Limb (tissue), 2 donors: ENCODE measurements at regions not wholly inside any gene's neighbourhood (a gene's known extent, or its start where the extent isn't known, plus 50 kb on each side); places are given as distances from the start of the nearest gene placed in this dataset.
"Not testable (repeated sequence)": the region's sequence is repeated elsewhere in the genome, so short reads cannot be mapped to it uniquely, and the experiment has no call there.

ENCODE experiments used
- DNase-seq, 2 donors: peaks; one replicate each; pipeline ENCODE4 v3.0.0-alpha.2; 2016; ENCODE audit errors: extremely low spot score in 2 of 2

DNA sequence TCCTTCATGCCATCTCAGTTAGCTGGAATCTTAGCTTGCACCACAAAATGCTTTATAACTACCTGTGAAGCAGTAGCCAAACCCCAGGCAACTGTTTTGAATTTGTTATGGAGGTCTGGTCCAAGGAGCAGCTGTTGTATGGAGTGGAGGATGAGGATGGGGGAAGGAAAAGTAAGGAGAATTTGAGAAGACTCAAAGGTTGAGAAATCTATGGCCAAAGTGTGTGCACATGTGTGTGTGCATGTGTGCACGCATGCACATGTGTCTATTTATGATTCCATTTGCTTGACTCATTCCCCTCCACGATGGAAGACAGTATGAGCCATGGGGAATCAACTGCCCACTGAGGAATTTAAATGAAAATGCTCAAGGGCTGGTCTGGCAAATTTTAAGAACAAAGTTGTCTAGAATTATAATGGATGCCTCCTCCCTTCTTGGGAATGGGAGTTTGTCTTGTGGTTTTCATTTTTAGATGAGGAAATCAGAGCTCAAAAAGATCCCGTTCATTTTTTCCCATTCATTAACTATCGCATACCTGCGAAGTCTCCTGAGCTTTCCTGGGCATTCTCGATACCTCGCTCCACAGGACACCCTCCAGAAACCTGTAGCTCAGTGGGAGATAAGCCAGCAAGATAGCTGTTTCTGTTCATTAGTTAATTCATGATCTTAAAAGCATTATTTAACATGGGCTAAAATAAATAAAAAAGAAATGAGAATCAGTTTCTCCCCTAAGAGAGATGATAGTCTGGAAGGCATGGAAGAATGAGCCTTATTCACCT, 152.3 kb upstream of the NEDD9 start:
- no peak for DNase-seq

DNA sequence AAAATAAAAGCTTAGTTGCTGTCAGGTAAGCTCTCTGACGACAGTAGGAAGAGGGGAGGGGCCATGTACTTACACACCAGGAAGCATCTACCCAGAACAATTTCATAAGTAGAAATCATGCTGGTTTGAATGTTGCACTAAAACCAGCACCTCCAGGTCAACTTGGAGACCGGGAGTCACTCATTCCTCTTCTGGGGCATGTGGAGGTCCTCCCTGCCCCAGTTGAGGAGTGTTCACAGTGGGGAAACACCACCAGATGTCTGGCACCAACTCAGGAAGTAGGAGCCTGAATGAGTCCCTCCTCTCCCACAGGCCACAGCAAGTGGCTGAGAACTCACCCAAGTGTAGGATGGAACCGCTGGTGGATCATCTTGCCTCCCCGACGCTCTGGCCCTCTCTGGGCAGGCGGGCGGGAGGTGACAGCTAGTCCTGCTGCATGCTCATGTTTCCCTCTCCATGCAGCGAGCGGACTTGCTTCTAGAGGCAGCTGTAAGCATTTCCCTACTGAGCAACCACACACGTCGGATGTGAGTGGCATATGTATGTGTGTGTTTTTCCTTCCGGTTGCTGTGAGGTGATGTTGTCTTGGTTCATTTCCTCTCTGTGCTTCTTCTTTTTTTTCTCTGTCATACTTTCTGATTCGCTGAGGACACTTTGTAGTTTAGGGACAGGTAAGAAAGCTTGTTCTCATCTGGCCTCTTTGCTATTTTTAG, 149.5 kb upstream of the NEDD9 start:
- DNase-seq: no peak

- no peak for DNase-seq
Measured at GRCh38 chr6:11380969-11381744, 148.7 kb upstream of the NEDD9 start.

DNA sequence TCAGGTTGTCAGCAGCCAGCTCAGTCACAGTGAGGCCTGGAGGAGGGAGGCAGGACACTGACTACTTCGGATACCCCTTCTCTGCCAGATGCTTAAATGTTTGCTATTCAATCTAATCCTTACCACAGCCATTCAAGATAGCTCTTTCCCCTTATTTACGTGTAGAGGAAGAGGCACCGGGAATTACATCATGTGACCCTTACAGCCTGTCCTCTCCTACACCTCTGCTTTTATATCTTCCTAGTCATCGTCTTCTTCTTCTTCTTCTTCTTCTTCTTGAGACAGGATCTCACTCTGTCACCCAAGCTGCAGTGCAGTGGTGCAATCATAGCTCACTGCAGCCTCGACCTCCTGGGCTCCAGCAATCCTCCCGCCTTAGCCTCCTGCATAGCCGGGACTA, 148.1 kb upstream of the NEDD9 start:
- no peak for DNase-seq

DNA sequence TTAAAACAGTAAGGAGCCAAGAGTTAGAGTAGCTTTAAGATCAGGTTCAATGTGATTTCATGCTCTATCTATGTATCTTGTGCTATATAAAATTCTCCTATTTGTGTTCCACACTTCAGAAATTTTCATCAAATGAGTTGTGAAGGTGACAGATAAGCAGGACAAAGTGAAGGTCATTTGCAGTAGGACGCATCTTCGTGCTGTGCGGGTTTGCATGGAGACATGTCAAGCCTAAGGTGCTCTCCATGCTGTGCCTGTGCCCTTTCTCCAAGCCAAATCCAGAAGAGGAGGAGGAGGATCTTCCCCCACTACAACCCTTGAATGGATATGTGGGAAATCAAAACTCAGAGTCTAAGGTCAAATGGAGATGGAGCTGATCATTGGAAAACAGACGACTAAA, 147.3 kb upstream of the NEDD9 start:
- no peak for DNase-seq

- DNase-seq: no peak
Measured at GRCh38 chr6:11378639-11379038, 146.2 kb upstream of the NEDD9 start.

DNA sequence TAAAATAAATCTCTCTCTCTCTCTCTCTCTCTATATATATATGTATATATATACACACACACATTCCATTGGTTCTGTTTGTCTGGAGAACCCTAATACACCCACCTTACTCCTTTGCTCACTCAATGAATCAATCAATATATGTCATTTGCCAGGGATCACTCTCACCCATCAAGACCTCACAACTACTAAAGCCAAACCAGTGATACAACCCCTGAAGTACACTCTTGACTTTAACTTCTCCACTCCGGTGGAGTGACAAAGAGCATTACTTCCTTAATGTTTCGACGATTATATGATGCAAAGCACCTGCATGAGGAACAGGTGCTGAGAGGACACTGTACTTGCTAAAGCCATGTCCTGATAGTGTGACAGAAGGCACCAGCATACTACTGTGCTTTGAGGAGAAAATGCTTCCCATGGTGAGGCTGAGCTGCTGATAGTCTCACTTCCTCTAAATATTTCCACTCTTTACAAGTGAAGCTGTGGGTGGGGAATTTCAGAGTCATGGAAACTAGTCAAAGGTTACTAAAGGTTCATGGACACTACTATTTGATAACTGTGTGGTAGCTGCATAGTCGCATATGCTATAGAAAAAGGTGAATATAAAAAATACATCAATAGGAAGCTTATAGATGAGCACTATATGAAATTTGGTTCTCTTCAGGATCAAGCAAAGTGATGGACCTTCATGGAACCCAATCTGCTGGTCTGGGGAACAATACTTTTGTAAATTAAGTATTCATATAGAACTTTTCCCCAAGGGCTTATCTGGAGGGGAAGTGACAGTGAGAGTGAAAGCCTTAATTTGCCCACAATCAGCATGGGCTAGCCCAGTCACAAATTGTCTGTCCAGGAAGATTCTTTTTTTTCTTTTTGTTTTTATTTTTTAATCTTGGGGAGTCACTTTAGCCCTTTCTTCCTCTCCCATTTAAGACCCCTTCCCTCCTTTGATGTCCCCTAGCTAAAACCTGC, 141.9 kb upstream of the NEDD9 start:
- DNase-seq: no peak

- DNase-seq: no peak
Measured at GRCh38 chr6:11373208-11373607, 140.7 kb upstream of the NEDD9 start.

GRCh38 chr6:11372186-11372790, 139.8 kb upstream of the NEDD9 start:
- not testable (repeated sequence) for DNase-seq

DNA sequence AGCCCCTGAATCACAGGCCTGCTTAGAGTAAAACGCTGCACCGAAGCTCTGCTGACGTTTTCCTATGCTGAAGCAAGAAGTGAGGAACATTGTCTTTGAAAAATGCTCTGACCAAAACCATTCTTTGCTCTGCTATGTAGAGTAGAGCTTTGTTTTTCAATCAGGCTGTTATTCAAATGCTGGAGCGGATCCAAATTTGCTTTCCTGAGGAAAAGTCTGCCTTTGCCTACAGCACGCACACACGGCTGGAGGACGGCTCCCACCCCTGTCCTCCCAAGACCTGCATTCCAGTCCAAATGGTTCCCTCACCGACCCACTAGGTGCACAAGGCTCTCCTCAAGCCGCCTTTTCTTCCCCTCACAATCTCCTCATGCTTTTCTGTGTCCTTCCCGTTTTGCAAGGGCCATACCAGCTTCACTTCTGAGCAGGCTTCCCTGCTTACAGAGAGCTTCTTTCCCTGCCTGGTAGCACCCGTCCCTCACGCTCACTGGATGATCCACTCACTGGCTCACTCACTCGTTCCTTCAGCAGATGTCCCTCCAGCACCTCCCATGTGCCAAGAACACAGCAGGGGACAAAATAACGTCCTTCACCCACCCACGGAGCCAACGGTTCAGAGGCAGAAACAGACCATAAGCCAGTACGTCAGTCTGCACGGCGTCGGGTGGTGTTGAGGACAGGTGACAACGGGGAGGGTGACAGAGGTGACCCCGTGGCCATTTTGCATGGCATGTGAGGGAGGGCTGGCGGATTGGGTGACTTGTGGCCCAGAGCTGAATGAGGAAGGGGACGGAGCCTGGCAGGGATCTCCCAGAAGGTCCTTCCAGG, 137.9 kb upstream of the NEDD9 start:
- DNase-seq: no peak

GRCh38 chr6:11368760-11369159, 136.3 kb upstream of the NEDD9 start:
- no peak for DNase-seq

DNA sequence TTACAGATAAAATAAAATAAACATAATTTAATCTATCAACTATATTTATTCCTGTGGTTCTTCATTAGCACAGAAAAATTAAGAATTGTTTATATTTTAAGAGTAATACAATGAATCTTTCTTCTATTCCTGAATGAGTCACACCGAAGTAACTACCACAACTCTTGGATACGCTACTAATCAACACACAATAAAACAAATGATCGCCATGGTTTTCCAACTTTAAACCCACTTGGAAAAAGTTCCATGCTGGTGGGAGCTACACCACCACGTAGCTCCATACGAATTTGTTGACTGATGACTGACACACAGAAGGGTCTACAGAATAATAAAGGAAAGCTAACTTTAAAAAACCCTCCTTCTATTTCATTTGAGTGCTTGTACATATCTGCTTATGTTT, 135.8 kb upstream of the NEDD9 start:
- no peak for DNase-seq

DNA sequence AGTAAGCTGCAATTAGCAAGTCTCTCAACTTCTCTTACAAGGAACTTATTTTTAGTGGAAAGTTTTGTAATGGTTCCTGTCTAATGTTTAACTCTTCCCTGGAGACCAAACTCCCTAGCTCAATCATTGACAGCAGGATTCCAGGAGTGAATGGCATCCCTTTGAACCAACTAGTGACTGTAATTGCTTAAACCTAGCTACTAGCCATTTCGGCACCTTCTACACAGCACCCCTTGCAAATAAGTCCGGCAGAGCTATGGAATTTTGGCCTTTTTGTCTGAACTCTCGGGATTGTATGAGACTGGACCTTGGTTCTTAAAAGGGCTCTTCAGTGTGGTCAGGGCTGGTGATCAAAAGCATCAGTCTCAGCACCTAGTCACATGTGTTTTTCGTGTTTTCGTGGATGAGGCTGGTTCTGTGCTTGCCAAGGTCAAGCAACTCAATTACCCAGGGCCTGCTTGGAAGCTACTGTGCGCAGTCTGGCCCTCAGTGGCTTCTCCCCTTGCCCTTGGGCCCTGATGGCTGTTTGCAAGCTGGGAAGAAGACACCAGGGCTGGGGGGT, 135.3 kb upstream of the NEDD9 start:
- DNase-seq: no peak

DNA sequence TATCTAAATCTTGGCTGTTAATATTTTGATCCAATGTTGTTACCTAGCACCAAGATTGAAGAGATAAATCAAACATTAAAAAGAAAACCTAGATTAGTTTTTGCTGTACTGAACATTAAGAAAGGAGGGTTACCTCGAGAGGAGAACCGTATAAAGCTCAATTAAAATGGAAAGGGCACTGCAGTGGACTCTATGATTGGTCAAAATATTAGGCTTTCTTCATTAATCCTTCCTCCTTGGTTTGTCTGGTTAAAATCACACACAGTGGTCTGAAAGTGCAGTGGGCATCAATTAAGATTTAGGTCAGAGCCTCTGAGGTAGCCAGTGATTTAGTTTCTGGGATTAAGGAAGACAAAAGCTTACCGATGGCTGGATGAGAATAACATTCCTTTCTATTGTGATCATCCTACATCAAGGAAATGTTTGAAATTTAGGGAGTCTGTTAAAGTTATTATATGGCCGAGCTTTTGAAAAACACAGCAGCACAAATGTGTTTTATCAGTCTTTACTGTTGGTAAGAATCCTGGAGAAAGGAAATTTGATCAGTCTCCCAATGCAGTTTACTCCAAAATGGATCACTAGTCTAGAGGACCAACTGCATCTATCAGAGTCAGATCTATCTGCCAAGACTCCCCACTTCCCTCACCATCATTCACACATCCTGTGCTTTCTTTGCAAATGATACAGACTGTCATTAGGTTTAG, 134.6 kb upstream of the NEDD9 start:
- DNase-seq: no peak

- no peak for DNase-seq
Measured at GRCh38 chr6:11366183-11366933, 133.9 kb upstream of the NEDD9 start.

GRCh38 chr6:11364971-11365397, 132.5 kb upstream of the NEDD9 start:
- no peak for DNase-seq

GRCh38 chr6:11363881-11364576, 131.6 kb upstream of the NEDD9 start:
- DNase-seq: no peak
